SK-N-MC (cell line): ENCODE measurements at regions not wholly inside any gene's neighbourhood (a gene's known extent, or its start where the extent isn't known, plus 50 kb on each side); places are given as distances from the start of the nearest gene placed in this dataset.

Experiments used
- EZH2 ChIP-seq: fragments of 200-600 bp; sonication (generic); IDR thresholded peaks from one replicate; pipeline ENCODE4 v1.6.1; 2017; ENCODE audit warnings: antibody characterized with exemption
- POLR2AphosphoS5 ChIP-seq: IDR thresholded peaks from 2 replicates; pipeline ENCODE4 v1.6.1; 2012; ENCODE audit warnings: mild to moderate bottlenecking, low read depth, low read length, borderline replicate concordance

GRCh38 chr3:102909904-102910303 lies 475.1 kb downstream of the ZPLD1 start:
- TF ChIP-seq EZH2 (no peak), POLR2AphosphoS5 (no peak)
